ENCODE measurements at regions not wholly inside any gene's neighbourhood (a gene's known extent, or its start where the extent isn't known, plus 50 kb on each side); places are given as distances from the start of the nearest gene placed in this dataset.

- no peak for TF ChIP-seq CTCF (optimal IDR thresholded peaks at IDR 0.05 in 1 of 3, IDR thresholded peaks at IDR 0.05 in 1 of 3, conservative IDR thresholded peaks at IDR 0.05 in 1 of 3; ENCODE audit: extremely low read depth in 1 of 3, insufficient read depth in 2 of 3, low read length in 3 of 3)
- TF ChIP-seq EZH2 (IDR thresholded peaks at IDR 0.05; ENCODE audit: low read length) = no peak
- no peaks in the 10 kb centered on the region for H4K20me1 ChIP-seq (ENCODE audit: control insufficient read depth, extremely low read depth, insufficient read depth, low read length)
Observed at GRCh38 chr18:22018366-22018765, 151.0 kb upstream of the GATA6 start.

GRCh38 chr18:22019193-22019592, 150.2 kb upstream of the GATA6 start:
- no peaks in the 10 kb centered on the region for H3K36me3 ChIP-seq (ENCODE audit: control insufficient read depth in 2 of 2, extremely low read depth in 1 of 2, insufficient read depth in 2 of 2, low read length in 2 of 2)
- no peak overlapping the region for H3K9ac ChIP-seq (ENCODE audit: control insufficient read depth, extremely low read depth, insufficient read depth, low read length)
- no peak for TF ChIP-seq CTCF (optimal IDR thresholded peaks at IDR 0.05 in 1 of 3, IDR thresholded peaks at IDR 0.05 in 1 of 3, conservative IDR thresholded peaks at IDR 0.05 in 1 of 3; ENCODE audit: extremely low read depth in 1 of 3, insufficient read depth in 2 of 3, low read length in 3 of 3)
- no peak for TF ChIP-seq EZH2 (IDR thresholded peaks at IDR 0.05; ENCODE audit: low read length)
- H3K9me3 ChIP-seq (ENCODE audit: control insufficient read depth, low read depth, low read length) = no peaks in the 10 kb centered on the region
- dilution Hi-C loops (cut with MboI; ENCODE audit: extremely low pct_ligation_motif_present, low sequenced_read_pairs) = no loop called here
- H3K4me1 ChIP-seq (ENCODE audit: control insufficient read depth, extremely low read depth, insufficient read depth, low read length) = no peaks in the 10 kb centered on the region
- no peak overlapping the region for H3K27ac ChIP-seq (ENCODE audit: control insufficient read depth, insufficient read depth, low read length)
- DNase-seq (ENCODE audit: low read depth, low spot score) (no peak), FAIRE-seq (no peak)
- H3K79me2 ChIP-seq (ENCODE audit: control insufficient read depth, insufficient read depth, low read length) = no peaks in the 10 kb centered on the region
- no peak overlapping the region for H3K4me3 ChIP-seq (ENCODE audit: control insufficient read depth in 2 of 3, extremely low read depth in 1 of 3, insufficient read depth in 2 of 3, low read depth in 1 of 3, low read length in 3 of 3)
- H3K27me3 ChIP-seq (ENCODE audit: control insufficient read depth, extremely low read depth, insufficient read depth, low read length) = no peaks in the 10 kb centered on the region
- no peaks in the 10 kb centered on the region for H3K9me1 ChIP-seq (ENCODE audit: control insufficient read depth, extremely low read depth, insufficient read depth, low read length)
- no peak overlapping the region for H2AFZ ChIP-seq (ENCODE audit: control insufficient read depth, low read length)
- no peaks in the 10 kb centered on the region for H4K20me1 ChIP-seq (ENCODE audit: control insufficient read depth, extremely low read depth, insufficient read depth, low read length)
- no peak overlapping the region for H3K4me2 ChIP-seq (ENCODE audit: control insufficient read depth, extremely low read depth, insufficient read depth, low read depth, low read length)

More at GRCh38 chr18:22018366-22018765, 151.0 kb upstream of the GATA6 start:
- Histone ChIP-seq H3K4me2 (ENCODE audit: control insufficient read depth, extremely low read depth, insufficient read depth, low read depth, low read length) (no peak overlapping the region), H3K27me3 (ENCODE audit: control insufficient read depth, extremely low read depth, insufficient read depth, low read length) (no peaks in the 10 kb centered on the region), H3K4me3 (ENCODE audit: control insufficient read depth in 2 of 3, extremely low read depth in 1 of 3, insufficient read depth in 2 of 3, low read depth in 1 of 3, low read length in 3 of 3) (no peak overlapping the region), H2AFZ (ENCODE audit: control insufficient read depth, low read length) (no peak overlapping the region), H3K9me3 (ENCODE audit: control insufficient read depth, low read depth, low read length) (no peaks in the 10 kb centered on the region), H3K4me1 (ENCODE audit: control insufficient read depth, extremely low read depth, insufficient read depth, low read length) (no peaks in the 10 kb centered on the region), H3K9me1 (ENCODE audit: control insufficient read depth, extremely low read depth, insufficient read depth, low read length) (no peaks in the 10 kb centered on the region), H3K79me2 (ENCODE audit: control insufficient read depth, insufficient read depth, low read length) (no peaks in the 10 kb centered on the region), H3K9ac (ENCODE audit: control insufficient read depth, extremely low read depth, insufficient read depth, low read length) (no peak overlapping the region), H3K27ac (ENCODE audit: control insufficient read depth, insufficient read depth, low read length) (no peak overlapping the region), H3K36me3 (ENCODE audit: control insufficient read depth in 2 of 2, extremely low read depth in 1 of 2, insufficient read depth in 2 of 2, low read length in 2 of 2) (no peaks in the 10 kb centered on the region)
- no peak for FAIRE-seq
- dilution Hi-C loops (cut with MboI; ENCODE audit: extremely low pct_ligation_motif_present, low sequenced_read_pairs) = no loop called here
- DNase-seq (ENCODE audit: low read depth, low spot score) = no peak

Data from keratinocyte (primary cell).